ENCODE measurements at regions not wholly inside any gene's neighbourhood (a gene's known extent, or its start where the extent isn't known, plus 50 kb on each side); places are given as distances from the start of the nearest gene placed in this dataset.

DNA sequence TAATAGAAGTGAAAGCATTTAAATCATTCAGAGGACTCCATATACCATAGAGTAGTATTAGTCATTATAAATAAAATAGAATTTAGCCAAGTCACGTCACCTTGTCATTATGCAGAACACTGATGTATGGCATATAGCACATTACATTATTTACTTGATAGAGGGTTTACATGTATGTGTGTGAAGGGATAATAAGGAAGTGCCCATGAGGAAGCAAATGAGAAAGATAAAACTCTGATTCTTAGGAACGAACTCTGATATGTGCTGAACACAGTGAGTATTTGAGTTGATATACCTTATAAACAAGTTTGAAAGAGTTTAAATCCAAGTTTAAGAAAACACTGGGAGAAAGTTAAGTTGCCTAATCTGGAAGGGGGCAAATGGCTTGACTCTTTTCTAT, 160.5 kb upstream of the NDST3 start:
- Histone ChIP-seq H3K4me3 (no peak overlapping the region), H3K36me3 (no peaks in the 10 kb centered on the region), H3K9me3 (peaks cover 0 to 3% (median 0%) of the 10 kb centered on the region in 12 donors), H3K27me3 (no peaks in the 10 kb centered on the region), H3K4me1 (no peaks in the 10 kb centered on the region), H3K27ac (no peak overlapping the region)
- DNase-seq (no peak), ATAC-seq (no peak)
- intact Hi-C loops (cut with DNase I) = no loop called here
- 64 to 81% (median 74%) methylated on average over 2 of the region's 2 CpGs for WGBS, 4 donors
- TF ChIP-seq, protein P1, sequence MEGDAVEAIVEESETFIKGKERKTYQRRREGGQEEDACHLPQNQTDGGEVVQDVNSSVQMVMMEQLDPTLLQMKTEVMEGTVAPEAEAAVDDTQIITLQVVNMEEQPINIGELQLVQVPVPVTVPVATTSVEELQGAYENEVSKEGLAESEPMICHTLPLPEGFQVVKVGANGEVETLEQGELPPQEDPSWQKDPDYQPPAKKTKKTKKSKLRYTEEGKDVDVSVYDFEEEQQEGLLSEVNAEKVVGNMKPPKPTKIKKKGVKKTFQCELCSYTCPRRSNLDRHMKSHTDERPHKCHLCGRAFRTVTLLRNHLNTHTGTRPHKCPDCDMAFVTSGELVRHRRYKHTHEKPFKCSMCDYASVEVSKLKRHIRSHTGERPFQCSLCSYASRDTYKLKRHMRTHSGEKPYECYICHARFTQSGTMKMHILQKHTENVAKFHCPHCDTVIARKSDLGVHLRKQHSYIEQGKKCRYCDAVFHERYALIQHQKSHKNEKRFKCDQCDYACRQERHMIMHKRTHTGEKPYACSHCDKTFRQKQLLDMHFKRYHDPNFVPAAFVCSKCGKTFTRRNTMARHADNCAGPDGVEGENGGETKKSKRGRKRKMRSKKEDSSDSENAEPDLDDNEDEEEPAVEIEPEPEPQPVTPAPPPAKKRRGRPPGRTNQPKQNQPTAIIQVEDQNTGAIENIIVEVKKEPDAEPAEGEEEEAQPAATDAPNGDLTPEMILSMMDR (IDR thresholded peaks at IDR 0.05) = no peak
- no peak for TF ChIP-seq POLR2A (IDR thresholded peaks at IDR 0.05)

DNA sequence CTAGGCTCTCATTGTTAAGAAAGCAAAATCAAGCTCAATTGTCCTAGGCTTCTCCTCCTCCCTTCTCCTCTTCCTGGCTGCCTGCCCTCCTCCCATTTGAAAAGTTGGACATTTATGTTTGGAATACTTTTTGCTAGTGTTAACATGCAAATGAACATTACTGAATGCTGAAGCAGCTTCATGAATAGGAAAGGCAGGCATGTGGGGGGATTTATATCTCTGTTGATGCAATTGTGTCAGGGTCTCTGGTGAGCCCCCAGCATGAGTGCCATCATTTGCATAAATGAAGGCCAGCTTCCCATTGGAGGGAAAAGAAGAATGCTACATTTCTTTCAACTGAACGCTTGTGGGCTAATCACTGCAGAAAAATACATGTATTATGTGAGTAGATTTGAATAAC, 160.1 kb upstream of the NDST3 start:
- no peak overlapping the region for H3K4me3 ChIP-seq
- no peaks in the 10 kb centered on the region for H3K4me1 ChIP-seq
- TF ChIP-seq, protein P1 (IDR thresholded peaks at IDR 0.05) = no peak
- TF ChIP-seq POLR2A (IDR thresholded peaks at IDR 0.05) = no peak
- H3K27me3 ChIP-seq = no peaks in the 10 kb centered on the region
- ATAC-seq (no peak), DNase-seq (no peak)
- intact Hi-C loops (cut with DNase I) = no loop called here
- 67 to 77% (median 72%) methylated on average over 1 of the region's 1 CpG for WGBS, 4 donors
- H3K9me3 ChIP-seq = peaks cover 0 to 3% (median 0%) of the 10 kb centered on the region in 12 donors
- H3K27ac ChIP-seq = no peak overlapping the region
- H3K36me3 ChIP-seq = no peaks in the 10 kb centered on the region

DNA sequence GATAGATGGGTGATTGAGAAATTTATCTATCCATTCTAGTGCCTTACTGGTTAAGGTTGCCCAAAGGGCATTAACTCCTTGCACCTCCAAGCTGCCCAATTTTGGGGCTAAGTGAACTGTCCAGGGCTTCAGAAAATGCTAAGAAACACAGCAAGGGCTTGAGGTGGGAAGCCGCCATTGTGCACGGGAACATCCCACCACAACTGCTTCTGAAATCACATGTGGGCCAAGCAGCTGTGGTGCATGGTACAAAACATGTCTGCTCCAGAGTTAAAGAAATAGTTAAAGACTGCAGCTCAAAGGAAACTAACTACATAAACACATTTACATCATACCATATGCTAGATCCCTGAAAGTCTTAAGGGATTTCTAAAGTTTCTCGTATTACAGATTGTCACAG, 144.3 kb upstream of the NDST3 start:
- no peak for ATAC-seq
- TF ChIP-seq, protein P1 (IDR thresholded peaks at IDR 0.05) = no peak
- no peak for TF ChIP-seq POLR2A (IDR thresholded peaks at IDR 0.05)
- Histone ChIP-seq H3K4me1 (no peaks in the 10 kb centered on the region), H3K27me3 (no peaks in the 10 kb centered on the region), H3K4me3 (no peak overlapping the region), H3K9me3 (peaks cover 0 to 3% (median 0%) of the 10 kb centered on the region in 12 donors), H3K27ac (no peak overlapping the region), H3K36me3 (no peaks in the 10 kb centered on the region)
- 78 to 86% (median 82%) methylated on average over 3 of the region's 3 CpGs for WGBS, 4 donors
- intact Hi-C loops (cut with DNase I) = no loop called here
- DNase-seq = peak in 1 of 5 donors; percentile 11

DNA sequence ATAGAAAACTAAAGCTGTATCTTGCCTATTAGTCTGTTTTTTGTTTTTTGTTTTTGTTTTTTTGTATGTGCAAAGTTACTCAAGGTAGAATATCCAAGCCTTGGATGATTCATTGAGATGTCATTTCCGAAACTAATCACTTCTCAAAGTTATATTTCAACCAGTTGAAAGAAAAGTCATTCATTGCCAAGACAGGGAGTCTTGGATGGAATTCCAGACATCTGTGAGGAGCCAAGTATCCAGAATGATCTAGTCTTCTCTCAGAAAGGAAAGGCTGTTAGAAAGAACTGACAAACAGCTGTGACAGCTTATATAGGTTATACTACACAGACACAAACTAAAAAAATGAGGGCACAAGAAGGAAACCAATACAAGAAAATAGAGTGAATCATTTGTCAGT, 141.1 kb upstream of the NDST3 start:
- H3K9me3 ChIP-seq = no peaks in the 10 kb centered on the region
- DNase-seq (no peak), ATAC-seq (no peak)
- no peak overlapping the region for H3K27ac ChIP-seq
- TF ChIP-seq, protein P1 (IDR thresholded peaks at IDR 0.05) = no peak
- TF ChIP-seq POLR2A (IDR thresholded peaks at IDR 0.05) = no peak
- 34 to 59% (median 47%) methylated on average over 1 of the region's 1 CpG for WGBS, 4 donors
- H3K36me3 ChIP-seq = no peaks in the 10 kb centered on the region
- H3K27me3 ChIP-seq = no peaks in the 10 kb centered on the region
- H3K4me1 ChIP-seq = no peaks in the 10 kb centered on the region
- intact Hi-C loops (cut with DNase I) = no loop called here
- no peak overlapping the region for H3K4me3 ChIP-seq
